ENCODE measurements at regions not wholly inside any gene's neighbourhood (a gene's known extent, or its start where the extent isn't known, plus 50 kb on each side); places are given as distances from the start of the nearest gene placed in this dataset.
A peak's percentile ranks its signal among the peaks of the same experiment; 100 is the strongest.
"Not testable (repeated sequence)": the region's sequence is repeated elsewhere in the genome, so short reads cannot be mapped to it uniquely, and the experiment has no call there.

- DNase-seq: no peak
Measured at GRCh38 chr11:45754741-45755140, 50.2 kb upstream of the SLC35C1 start.

GRCh38 chr11:45754261-45754709 lies 50.7 kb upstream of the SLC35C1 start:
- no peak for DNase-seq

GRCh38 chr11:45752106-45752505 lies 52.8 kb upstream of the SLC35C1 start:
- DNase-seq: no peak

GRCh38 chr11:45751430-45751829 lies 53.5 kb upstream of the SLC35C1 start:
- DNase-seq: peak; percentile 41

- no peak for DNase-seq
Measured at GRCh38 chr11:45750439-45750838, 54.5 kb upstream of the SLC35C1 start.

GRCh38 chr11:45748801-45749200 lies 56.1 kb upstream of the SLC35C1 start:
- DNase-seq: no peak

- DNase-seq: no peak
Measured at GRCh38 chr11:45745065-45745811, 59.7 kb upstream of the SLC35C1 start.

GRCh38 chr11:45743556-45744468 lies 61.1 kb upstream of the SLC35C1 start:
- no peak for DNase-seq

GRCh38 chr11:45741582-45741981 lies 63.4 kb upstream of the SLC35C1 start:
- no peak for DNase-seq

GRCh38 chr11:45741032-45741431 lies 63.9 kb upstream of the SLC35C1 start:
- DNase-seq: no peak

GRCh38 chr11:45739866-45740265 lies 65.1 kb upstream of the SLC35C1 start:
- no peak for DNase-seq

GRCh38 chr11:45739071-45739470 lies 65.9 kb upstream of the SLC35C1 start:
- DNase-seq: not testable (repeated sequence)

- DNase-seq: not testable (repeated sequence)
Measured at GRCh38 chr11:45738194-45738593, 66.8 kb upstream of the SLC35C1 start.

- no peak for DNase-seq
Measured at GRCh38 chr11:45737056-45737455, 67.9 kb upstream of the SLC35C1 start.

- no peak for DNase-seq
Measured at GRCh38 chr11:45736424-45736823, 68.5 kb upstream of the SLC35C1 start.

GRCh38 chr11:45733176-45733575 lies 67.8 kb upstream of the CHST1 start:
- DNase-seq: peak; percentile 55

GRCh38 chr11:45732343-45732742 lies 66.9 kb upstream of the CHST1 start:
- no peak for DNase-seq

GRCh38 chr11:45731171-45731570 lies 65.7 kb upstream of the CHST1 start:
- DNase-seq: not testable (repeated sequence)

- DNase-seq: no peak
Measured at GRCh38 chr11:45730014-45730413, 64.6 kb upstream of the CHST1 start.

- DNase-seq: no peak
Measured at GRCh38 chr11:45726493-45727054, 61.2 kb upstream of the CHST1 start.

- no peak for DNase-seq
Measured at GRCh38 chr11:45725776-45726492, 60.5 kb upstream of the CHST1 start.

GRCh38 chr11:45725121-45725520 lies 59.7 kb upstream of the CHST1 start:
- DNase-seq: no peak

- no peak for DNase-seq
Measured at GRCh38 chr11:45724153-45724552, 58.7 kb upstream of the CHST1 start.
